HG03432 (cell line): ENCODE measurements at regions not wholly inside any gene's neighbourhood (a gene's known extent, or its start where the extent isn't known, plus 50 kb on each side); places are given as distances from the start of the nearest gene placed in this dataset.

ENCODE experiments used
- ATAC-seq: cut with Tn5 transposase; IDR thresholded peaks from one replicate; pipeline ENCODE4 v1.9.1; 2021; ENCODE audit warnings: mild to moderate bottlenecking, moderate library complexity; ENCODE audit not compliant: unreplicated experiment

DNA sequence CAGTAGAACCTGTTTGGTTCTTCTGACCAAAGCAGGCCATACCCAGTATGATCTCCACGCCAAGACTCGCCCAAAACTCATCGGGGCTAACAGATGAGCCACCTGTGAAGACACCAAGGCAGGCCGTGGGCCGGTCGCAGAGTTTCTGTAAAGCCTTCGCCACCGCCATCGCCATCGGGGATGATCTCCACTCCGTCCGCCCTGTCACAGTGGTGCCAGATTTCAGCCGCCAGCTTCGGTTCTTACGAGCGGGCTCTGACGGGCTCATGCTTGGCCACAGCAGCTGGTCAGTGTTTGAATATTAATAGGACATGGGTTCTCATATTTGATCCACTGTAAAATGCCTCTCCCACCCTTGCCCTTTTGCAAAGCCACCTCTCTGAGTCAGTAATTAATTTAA lies 113.2 kb upstream of the TMEM132D start:
- no peak for ATAC-seq

DNA sequence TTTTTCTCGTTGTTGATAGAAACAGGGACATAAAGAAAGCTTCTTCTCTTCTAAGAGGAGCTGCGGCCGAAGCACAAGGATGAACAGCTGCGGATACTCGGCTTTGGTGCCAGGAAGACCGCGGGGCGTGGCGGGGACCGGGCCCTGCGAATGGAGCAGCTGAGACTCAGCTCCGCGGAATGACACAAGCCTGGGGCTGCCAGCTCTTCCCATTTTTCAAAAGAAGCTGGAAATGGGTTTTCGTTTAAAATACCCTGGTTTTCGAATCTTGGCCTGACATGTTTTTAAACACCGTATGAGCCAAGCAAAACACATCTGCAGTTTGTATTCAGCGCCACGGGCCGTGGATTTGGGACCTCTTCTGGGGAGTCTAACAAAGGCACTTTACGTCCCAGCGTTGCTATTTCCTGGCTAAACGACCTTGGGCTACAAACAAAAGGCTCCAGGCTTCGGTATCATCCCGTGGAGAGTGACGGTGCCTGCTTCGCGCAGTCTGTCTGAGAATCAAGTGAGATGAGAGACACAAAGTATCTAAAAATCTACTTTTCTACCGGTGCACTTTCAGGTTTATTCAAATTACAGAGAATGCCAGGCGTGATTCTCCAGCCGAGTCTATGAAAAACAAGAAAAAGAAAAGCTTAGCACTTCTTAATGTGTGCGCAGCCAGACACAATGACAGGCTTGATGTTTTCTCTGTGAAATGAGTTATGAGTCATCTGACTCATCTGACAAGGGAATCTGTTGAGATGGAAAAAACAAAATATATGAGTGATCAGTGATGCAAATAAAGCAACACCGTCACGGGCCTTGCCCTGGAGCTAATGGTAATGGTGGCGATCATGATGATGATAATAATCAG lies 114.0 kb upstream of the TMEM132D start:
- ATAC-seq = no peak

DNA sequence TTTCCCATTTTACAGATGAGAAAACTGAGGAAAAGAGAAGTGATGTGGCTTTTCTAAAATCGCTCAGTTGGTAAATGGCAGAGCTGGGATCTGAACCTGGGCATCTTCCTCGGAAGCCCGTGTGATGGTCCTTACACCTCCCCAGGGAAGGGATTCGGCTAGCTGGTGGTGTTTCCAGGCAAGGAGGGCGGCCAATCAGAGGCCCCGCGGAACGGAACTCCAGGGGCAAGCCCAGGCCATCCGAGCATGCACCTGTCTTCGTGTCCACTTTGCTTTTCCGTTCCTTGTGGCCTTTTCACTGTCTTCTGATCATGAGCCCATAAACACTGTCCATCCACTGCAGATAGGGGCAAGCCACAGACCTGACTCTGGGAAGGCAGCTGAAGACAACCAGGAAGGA lies 114.8 kb upstream of the TMEM132D start:
- ATAC-seq = no peak

DNA sequence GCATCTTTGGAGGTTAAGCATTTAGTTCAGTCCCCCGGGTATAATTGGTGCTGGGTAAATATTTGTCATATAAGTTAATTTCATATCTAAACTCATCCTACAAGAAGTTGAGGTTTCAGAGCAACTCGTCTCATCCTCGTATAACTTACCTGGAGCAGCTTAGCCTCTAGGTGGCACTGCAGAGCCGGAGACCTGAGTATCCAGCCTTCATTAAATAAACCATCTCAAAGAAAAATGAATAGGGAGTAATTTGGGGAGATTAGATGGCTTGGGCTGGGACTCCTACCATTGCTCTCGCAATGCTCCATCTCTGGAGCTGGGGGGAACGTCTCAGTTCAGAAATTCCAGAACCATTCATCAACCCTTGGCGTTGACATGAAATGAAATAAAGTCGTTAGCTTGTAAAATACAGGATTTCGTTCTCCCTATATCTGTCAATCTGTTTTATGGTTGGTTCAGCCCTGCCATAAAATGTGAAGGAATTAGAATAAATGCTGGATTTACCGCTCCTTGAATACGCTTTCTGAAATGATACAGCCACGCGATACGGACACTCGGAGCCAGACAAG lies 122.9 kb upstream of the TMEM132D start:
- no peak for ATAC-seq

DNA sequence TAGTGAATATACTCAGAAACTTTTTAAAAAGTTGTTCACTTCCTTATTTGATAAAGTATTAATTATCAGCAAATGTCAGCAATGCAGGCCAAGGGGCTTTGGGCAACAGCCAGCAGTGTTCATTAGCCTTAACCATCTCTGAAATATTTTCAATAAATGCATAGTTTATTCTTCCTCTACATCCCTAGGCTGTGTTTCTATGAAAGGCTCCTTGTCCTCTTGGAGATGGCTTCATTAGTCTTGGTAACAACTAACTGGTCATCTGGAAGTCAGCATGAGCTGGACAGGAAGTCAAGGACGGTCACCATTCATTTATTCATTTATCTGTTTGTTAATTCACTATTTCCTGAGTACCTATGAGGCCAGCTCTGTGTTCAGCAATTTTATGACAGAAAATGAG lies 124.0 kb upstream of the TMEM132D start:
- ATAC-seq = no peak

DNA sequence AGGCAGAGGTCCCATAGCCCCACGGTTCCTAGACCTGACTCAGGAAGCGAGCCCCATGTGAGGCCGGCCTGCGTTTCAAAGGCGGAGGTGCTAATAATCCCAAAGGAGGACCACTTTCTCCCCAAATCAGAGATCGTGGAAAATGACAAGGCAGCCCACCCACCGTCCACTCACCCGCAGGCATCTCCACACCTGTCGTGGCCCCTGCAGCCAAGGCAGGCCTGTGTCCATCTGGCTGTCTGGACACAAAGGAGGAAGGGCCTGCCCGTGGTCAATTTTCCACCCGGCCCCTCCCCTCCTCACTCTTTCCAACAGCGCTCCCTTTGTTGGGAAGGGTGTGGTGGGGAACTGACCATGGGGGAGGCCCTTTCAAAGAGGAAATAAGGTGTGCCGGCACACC lies 125.3 kb upstream of the TMEM132D start:
- ATAC-seq = no peak

DNA sequence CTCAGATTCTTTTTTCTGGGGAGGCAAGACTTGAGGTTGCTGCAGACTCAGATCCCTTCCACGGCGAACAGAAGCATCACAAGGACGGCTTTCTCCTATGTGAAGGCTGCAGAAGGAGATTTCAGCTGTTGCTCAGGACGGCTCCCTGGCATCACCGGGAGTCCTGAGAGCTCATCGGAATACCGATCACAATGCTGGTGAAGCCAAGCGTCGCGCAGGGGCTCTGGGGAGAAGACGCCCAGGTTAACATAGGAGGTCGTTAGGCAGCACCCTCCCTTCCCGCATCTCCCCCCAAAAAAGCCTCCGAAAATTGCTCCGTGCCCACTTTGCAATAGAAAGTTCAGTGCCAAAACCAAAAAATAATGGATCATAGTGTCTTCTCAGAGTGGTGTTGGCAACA lies 127.2 kb upstream of the TMEM132D start:
- no peak for ATAC-seq

DNA sequence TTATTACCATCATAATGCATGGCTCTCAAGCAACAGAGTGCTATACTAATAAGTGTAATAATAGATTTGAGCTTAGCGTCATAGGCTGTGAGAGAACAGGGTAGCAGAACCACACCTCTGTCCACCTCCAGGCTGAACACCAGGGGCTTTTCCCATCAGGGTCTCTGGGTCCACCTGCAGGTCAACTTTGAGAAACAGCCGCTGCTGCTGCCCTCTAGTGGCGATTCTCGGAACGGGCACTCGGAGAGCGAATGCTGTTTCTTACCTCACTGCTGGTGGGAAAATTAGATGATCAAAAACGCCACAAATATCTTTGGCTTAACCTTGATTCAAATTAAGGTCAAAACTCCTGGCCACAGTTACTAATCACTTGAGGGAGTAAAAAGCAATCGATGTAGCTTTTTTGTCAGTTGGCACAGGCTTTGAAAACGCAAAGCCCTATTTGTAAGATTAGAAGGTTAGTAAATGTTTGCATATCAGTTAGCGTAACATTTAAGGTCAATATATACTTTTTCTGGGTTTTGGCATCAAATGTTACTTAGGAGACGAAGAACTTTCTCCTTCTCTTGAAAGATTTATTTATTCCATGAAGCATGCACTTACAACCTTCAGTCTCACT lies 127.9 kb upstream of the TMEM132D start:
- ATAC-seq = peak; percentile 87

DNA sequence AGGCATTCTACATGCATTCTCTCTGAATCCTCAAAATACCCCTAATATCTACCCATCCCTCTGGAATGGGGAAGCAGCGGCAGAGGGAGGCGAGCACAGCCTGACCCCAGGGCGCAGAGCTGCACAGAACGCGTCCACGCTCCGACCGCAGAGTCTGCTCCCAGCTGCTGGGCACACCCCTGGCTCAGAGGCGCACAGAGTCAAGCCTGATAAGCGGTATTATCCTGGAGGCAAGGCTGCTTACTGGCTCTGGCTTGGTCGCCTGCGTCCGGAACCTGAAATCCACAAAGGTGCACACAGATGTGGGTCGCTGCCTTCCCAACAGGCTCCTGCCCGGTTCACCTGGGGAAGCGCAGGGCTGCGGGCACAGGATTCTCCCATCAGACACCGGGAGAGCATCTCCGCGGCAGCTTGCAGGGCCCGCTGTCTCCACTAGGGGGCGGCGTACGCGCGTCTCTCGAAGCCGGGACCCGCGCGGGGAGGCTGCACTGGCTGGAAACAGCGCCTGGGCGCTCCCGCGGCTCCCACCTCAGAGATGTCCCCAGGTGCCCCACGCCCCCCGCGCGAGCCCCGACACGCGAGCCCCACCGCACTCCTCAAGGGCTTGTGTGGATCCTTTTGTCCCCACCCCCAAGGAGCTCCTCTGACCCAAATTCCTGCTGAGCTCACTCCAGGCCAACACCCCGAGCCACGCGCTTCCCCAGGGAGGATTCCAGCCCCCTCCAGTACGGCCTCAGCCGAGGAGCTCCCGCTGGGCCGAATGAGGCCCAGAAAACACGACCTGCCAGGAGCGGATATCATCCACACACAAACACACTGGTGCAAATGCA lies 120.1 kb upstream of the FZD10 start:
- ATAC-seq = no peak

DNA sequence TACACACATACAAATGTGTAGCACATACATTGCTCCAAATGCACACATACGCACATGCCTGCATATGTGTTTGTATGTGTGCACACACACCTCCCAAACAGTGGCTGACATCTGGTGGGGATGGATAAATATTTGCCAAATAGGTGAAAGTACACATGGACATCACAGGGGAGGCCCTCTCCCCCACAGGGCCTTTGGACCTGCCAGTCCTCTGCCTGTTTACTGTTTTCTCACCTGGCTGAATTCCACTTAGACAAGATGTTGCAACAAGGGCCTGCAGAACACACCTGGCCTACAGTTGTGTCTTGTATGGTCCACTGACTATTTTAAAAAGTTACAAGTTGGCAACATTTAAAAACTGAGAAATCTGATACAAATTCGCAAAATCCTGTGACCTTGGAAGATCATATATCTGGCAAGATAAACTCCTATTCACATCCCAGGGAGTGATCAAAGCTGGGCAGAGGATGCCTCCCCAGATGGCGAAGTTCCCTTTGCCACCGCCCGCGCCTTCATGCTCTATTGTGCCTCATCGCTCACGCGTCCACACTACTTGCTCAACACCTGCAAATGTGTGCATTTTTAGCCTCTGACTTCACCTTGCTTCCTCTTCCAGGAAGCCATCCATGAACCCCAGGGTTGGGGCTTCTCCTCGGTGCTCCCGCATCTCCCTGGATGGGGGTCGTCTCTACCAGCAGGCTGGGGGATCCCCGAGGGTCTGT lies 118.4 kb upstream of the FZD10 start:
- ATAC-seq = no peak

DNA sequence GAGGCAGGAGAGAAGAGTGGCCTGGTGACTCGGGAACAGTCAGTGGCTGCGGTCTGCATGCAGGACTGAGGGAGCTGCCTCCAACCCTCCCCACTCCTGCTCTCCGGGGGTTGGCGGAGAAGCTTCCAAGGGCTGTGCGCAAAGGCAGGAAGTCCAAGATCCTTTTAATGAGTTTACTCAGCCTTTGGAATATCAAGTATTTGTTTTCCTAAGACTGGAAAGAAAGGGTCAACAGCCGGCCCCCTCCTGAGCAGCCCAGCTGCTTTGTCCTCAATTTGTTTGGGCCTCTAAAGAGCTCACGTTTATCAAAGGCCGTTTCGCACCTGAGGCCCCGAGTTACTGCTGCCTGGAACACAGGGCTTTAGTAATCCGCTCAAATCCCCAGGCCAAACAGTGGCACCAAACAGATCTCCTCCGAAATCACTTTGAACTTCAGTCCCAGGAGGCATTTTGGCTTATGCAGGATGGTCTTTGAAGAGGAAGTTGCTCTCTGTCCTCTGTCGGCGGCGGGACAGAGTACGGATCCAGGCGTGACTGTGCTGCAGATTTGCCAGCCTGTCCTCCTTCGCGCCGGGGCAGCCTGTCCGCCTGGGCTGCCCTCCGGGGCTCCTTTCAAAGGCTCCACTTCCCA lies 117.2 kb upstream of the FZD10 start:
- no peak for ATAC-seq

DNA sequence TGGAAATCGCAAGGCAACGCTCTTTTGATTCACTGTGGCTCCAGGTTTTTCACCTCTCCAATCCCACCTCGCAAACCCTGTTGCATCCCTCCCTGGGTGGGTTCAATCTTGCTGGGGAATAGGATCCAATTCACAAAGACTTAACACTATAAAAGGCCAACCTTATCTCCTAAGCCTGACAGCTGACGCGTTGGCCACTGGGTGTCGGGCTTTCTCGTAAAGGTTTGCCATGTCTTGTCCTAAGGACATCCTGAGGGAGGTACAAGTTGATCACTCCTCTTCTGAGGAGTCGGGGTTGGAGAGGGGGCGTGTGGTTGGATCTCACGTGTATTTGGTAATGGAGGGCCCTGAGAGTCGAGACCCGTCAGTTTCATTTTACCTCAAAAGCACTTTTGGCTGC lies 112.6 kb upstream of the FZD10 start:
- no peak for ATAC-seq

DNA sequence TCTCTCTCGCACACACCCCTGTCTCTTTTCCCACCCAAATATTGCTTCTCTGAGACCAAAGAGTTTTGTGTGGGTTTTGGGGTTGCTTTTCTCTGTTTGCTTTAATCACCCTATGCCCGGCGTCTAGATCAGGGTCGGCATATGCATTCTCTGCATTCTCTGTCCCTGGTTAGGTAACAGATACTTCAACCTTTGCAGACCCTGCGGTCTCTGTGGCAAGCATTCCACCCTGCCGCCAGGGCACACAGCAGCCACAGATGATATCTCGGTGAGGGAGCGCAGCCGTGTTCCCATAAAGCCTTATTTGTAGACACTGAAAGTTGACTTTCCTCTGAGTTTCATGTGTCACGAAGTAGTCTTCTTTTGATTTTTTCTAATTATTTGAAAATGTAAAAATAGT lies 110.4 kb upstream of the FZD10 start:
- ATAC-seq = no peak

DNA sequence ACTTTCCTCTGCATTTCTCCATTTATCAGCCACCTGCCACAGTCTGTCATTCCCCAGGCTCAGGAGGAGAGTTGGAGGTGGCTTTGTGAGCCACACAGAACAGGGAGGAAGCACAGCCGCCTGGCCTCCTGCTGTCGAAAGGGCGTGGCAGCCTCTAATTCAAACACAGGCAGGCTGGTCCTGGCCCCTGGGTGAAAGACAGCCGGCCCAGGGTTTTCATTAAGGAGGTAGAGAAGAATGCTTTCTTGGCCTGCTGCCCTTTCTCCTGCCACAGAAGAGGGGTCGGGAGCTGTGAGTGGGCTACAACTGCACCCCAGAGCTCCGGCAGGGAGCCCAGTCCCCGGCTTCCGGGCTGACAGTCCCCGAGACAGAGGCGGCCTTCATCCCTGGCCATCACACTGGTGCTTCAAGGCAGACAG lies 108.6 kb upstream of the FZD10 start:
- ATAC-seq = no peak

DNA sequence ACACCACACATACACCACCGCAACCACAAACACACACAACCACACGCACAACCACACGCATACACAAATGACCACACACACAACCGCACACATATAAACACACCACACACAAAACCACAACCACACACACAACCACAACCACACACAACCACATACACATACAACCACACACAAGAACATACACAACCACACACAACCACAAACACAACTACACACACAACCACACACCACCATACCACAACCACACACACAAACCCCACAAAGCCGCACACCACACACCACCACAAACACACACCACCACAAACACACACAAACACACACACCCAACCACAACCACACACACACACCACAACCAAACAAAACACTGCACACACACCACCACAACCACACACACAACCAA lies 107.5 kb upstream of the FZD10 start:
- ATAC-seq = no peak

DNA sequence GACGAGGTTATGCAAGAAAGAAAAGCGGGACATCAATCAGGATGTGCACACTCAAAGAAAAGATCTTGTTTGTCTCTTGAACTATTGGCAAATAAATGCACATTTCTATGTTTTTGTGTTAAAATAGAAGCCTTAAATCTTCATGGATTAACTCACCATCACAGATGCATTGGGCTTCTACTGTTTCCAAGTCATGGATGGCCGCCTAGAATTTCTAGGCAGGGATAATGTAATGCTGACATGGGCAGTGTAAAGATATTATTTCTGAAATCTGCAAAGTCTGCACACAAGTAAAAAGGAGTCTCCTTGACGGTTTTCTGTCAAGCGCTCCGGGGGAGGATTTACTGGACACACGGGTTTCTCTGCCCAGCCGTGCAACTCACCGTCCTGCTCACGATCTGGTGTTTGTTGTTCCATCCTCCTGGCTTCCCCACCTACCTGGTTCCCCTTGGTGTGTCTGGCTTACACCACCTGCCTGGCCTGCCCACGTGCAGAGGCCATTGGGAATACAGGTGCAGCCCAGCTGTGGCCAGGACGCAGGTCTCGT lies 103.3 kb upstream of the FZD10 start:
- no peak for ATAC-seq

DNA sequence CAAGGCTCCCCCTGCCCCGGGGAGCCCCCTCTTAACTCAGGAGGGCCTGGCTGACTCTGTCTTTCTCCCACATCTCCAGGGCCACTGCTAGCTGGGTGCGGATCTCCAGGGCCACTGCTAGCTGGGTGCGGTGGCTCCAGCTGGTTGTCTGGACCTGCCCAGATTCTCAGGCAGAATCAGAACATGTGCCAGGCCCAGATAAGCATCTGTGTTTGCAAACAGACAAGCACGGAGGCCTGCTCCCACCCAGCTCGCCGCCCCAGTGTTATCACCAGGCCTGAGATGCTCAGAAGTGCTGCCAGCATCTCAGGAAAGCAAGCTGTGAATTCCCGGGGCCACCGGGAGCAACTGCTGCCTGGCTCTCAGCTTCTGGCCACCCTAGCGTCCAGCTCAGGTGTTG lies 98.4 kb upstream of the FZD10 start:
- no peak for ATAC-seq

DNA sequence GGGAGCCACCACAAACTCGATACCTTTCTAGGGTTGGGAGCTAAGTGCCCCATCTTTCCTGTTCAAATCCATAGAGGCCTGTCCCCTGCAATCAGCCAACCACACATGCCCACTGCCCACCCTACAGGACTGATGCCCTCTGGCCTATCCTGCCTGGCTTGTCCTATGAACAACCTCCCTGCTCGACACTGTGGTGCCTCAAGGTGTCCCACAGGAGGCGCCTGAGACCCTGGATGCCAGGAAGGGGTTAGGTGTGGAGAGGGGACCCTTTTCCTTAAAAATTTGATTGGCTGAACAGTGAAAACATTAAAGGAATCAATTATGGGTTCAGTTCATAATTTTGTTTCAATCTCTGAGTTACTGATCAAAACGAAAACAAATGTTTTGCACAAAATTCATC lies 97.3 kb upstream of the FZD10 start:
- ATAC-seq = no peak

DNA sequence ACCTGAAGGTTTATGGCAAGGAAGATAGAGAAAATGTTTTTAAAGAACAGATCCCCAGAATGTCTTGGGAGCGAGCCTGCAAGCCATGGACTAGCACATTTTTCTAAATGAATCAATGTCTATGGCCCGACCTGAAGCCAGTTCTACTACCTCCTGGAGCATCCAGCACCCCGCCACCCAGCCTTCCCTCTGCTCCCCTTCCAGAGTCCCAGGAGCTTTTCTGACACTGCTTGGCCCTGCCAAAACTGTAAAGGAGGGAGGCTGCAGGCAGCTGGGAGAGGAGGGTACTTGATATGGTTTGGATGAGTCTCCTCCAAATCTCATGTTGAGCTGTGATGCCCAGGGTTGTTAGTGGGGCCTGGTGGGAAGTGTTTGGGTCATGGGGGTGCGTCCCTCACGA lies 95.5 kb upstream of the FZD10 start:
- ATAC-seq = no peak

DNA sequence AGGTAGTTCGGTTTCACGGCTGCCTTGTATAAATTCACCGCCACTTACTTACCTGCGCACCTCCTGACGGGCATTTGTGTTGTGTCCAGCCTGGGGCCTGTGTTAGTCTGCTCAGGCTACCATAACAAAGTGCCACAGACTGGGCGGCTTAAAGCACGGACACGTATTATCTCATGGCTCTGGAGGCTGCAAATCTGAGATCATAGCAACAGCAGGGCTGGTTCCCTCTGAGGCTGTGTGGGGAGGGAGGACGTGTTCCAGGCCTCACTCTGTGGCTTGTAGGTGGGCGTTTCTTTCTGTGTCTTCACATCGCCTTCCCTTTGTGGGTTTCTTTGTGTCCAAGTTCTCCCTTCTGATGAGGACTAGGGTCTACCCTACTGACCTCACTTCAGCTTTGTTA lies 93.5 kb upstream of the FZD10 start:
- no peak for ATAC-seq
